ENCODE measurements at regions not wholly inside any gene's neighbourhood (a gene's known extent, or its start where the extent isn't known, plus 50 kb on each side); places are given as distances from the start of the nearest gene placed in this dataset.

GRCh38 chr6:27834879-27835549 is 77.2 kb downstream of the OR2B2 start:
- TF ChIP-seq ZFP1 (CRISPR knock-in tag; IDR thresholded peaks at IDR 0.05) (no peak), POLR2A (IDR thresholded peaks at IDR 0.05; ENCODE audit: insufficient read depth in 1 of 2, low read depth in 2 of 2, low read length in 2 of 2) (no peak), CTCF (CRISPR knock-in tag; IDR thresholded peaks at IDR 0.05) (no peak), PREB (CRISPR knock-in tag; IDR thresholded peaks at IDR 0.05) (no peak), HMGA1 (CRISPR knock-in tag; conservative IDR thresholded peaks at IDR 0.05) (no peak), EZH2 (conservative IDR thresholded peaks at IDR 0.05; ENCODE audit: low read depth, low read length) (no peak), ZNF280B (CRISPR knock-in tag; IDR thresholded peaks at IDR 0.05; ENCODE audit: borderline replicate concordance) (no peak), ZNF790 (CRISPR knock-in tag; IDR thresholded peaks at IDR 0.05; ENCODE audit: borderline replicate concordance) (no peak), CEBPB (IDR thresholded peaks at IDR 0.05; ENCODE audit: borderline replicate concordance, low read depth, low read length) (no peak), SIN3A (IDR thresholded peaks at IDR 0.05; ENCODE audit: borderline replicate concordance, low read depth, low read length) (no peak), ZNF317 (CRISPR knock-in tag; IDR thresholded peaks at IDR 0.05) (no peak)

Data from HepG2 (cell line).